ENCODE measurements at regions not wholly inside any gene's neighbourhood (a gene's known extent, or its start where the extent isn't known, plus 50 kb on each side); places are given as distances from the start of the nearest gene placed in this dataset.
A peak's percentile ranks its signal among the peaks of the same experiment; 100 is the strongest.

DNA sequence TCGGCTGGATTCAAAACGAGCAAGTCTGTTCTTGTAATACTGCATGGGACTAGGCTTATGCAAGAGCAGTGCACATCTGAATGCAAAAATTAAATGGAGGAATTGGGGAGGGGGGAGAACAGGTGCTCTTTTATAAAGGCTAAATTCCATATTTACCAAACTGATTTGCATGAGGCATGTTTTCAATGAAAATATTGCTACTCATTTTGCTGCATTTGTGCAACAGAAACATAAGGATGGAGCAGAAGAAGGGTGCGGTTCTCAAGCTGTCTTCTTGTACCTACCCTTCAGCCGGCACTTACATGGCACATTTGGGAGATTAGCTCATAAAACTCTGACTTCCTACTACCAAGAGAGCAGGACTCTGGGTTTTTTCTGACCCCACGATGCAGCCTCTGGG, 256.4 kb downstream of the CDCA7 start:
- Mint-ChIP-seq H3K9me3 (no peaks in the 10 kb centered on the region), H3K27ac (no peak overlapping the region), H3K4me3 (no peak overlapping the region), H3K4me1 (no peaks in the 10 kb centered on the region), H3K36me3 (ENCODE audit: low read depth) (no peaks in the 10 kb centered on the region), H3K27me3 (ENCODE audit: insufficient read depth) (no peaks in the 10 kb centered on the region)
- no peak overlapping the region for H3K9ac ChIP-seq (ENCODE audit: extremely low read depth, low read length, poor library complexity, severe bottlenecking)
- DNase-seq: no peak
- no peaks in the 10 kb centered on the region for H3K4me1 ChIP-seq (ENCODE audit: control insufficient read depth, insufficient read depth, low read length)
- H3K27ac ChIP-seq (ENCODE audit: low read depth, low read length): no peak overlapping the region
- H3K36me3 ChIP-seq (ENCODE audit: control insufficient read depth, insufficient read depth, low read length): no peaks in the 10 kb centered on the region
- TF ChIP-seq, protein P1, sequence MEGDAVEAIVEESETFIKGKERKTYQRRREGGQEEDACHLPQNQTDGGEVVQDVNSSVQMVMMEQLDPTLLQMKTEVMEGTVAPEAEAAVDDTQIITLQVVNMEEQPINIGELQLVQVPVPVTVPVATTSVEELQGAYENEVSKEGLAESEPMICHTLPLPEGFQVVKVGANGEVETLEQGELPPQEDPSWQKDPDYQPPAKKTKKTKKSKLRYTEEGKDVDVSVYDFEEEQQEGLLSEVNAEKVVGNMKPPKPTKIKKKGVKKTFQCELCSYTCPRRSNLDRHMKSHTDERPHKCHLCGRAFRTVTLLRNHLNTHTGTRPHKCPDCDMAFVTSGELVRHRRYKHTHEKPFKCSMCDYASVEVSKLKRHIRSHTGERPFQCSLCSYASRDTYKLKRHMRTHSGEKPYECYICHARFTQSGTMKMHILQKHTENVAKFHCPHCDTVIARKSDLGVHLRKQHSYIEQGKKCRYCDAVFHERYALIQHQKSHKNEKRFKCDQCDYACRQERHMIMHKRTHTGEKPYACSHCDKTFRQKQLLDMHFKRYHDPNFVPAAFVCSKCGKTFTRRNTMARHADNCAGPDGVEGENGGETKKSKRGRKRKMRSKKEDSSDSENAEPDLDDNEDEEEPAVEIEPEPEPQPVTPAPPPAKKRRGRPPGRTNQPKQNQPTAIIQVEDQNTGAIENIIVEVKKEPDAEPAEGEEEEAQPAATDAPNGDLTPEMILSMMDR (conservative IDR thresholded peaks at IDR 0.05): no peak
- 91 to 100% methylated on average over 2 to 5 of the region's 5 CpGs for WGBS, 2 experiments (ENCODE audit: insufficient coverage in 1 of 2, insufficient read length in 1 of 2)
- no peaks in the 10 kb centered on the region for H3K9me3 ChIP-seq (ENCODE audit: control insufficient read depth, low read length)
- no peak overlapping the region for H3K4me3 ChIP-seq (ENCODE audit: low read length)
- H3K27me3 ChIP-seq (ENCODE audit: control insufficient read depth, insufficient read depth, low read length, poor library complexity, severe bottlenecking): no peaks in the 10 kb centered on the region

DNA sequence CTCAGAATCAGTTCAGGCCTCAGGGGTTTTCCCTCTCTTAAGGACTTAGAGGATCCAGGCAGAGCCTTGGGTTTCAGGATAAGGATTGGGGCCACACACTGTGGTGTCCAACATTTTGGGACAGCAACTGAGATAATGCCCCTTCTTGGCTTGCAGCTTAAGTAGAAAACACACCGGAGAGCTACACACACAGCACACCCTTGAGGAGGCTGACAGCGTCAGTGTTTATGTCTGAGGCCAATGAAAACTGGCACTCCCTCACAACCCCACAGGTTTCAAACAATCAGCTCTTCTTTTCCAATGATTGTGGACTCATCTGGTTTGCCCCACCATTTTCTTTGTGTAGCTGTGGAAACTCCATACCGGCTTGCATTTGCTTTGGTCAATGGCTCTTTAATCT, 257.7 kb downstream of the CDCA7 start:
- DNase-seq: no peak
- no peaks in the 10 kb centered on the region for H3K27me3 Mint-ChIP-seq (ENCODE audit: insufficient read depth)
- H3K27me3 ChIP-seq (ENCODE audit: control insufficient read depth, insufficient read depth, low read length, poor library complexity, severe bottlenecking): no peaks in the 10 kb centered on the region
- TF ChIP-seq, protein P1 (conservative IDR thresholded peaks at IDR 0.05): peak; percentile 31
- H3K9ac ChIP-seq (ENCODE audit: extremely low read depth, low read length, poor library complexity, severe bottlenecking): no peak overlapping the region
- no peaks in the 10 kb centered on the region for H3K4me1 ChIP-seq (ENCODE audit: control insufficient read depth, insufficient read depth, low read length)
- H3K27ac ChIP-seq (ENCODE audit: low read depth, low read length): no peak overlapping the region
- H3K4me3 ChIP-seq (ENCODE audit: low read length): no peak overlapping the region
- no peaks in the 10 kb centered on the region for H3K4me1 Mint-ChIP-seq
- no peaks in the 10 kb centered on the region for H3K36me3 Mint-ChIP-seq (ENCODE audit: low read depth)
- H3K4me3 Mint-ChIP-seq: no peak overlapping the region
- no peaks in the 10 kb centered on the region for H3K9me3 ChIP-seq (ENCODE audit: control insufficient read depth, low read length)
- 65 to 75% methylated on average over 2 to 3 of the region's 3 CpGs for WGBS, 2 experiments (ENCODE audit: insufficient coverage in 1 of 2, insufficient read length in 1 of 2)
- no peak overlapping the region for H3K27ac Mint-ChIP-seq
- no peaks in the 10 kb centered on the region for H3K9me3 Mint-ChIP-seq
- no peaks in the 10 kb centered on the region for H3K36me3 ChIP-seq (ENCODE audit: control insufficient read depth, insufficient read depth, low read length)

DNA sequence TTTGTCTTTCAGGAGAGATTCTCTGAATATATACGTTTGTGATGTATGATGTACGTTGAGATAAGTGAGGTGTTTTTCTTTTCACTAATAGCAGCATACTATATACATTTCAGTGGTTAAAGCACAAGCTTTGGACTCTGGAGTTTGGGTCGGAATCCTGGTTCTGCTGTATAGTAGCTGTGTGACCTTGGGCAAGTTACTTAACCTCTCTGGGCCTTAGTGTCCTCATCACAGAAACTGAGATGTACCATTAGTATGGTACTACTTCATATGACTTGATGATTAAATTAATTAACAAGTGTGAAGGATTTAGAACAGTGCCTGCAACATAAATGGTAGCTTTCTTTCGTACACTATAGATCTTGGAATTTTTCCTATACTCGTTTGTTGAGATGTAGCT, 258.7 kb downstream of the CDCA7 start:
- no peak for DNase-seq
- no peak overlapping the region for H3K9ac ChIP-seq (ENCODE audit: extremely low read depth, low read length, poor library complexity, severe bottlenecking)
- no peaks in the 10 kb centered on the region for H3K4me1 ChIP-seq (ENCODE audit: control insufficient read depth, insufficient read depth, low read length)
- no peaks in the 10 kb centered on the region for H3K27me3 ChIP-seq (ENCODE audit: control insufficient read depth, insufficient read depth, low read length, poor library complexity, severe bottlenecking)
- H3K4me3 ChIP-seq (ENCODE audit: low read length): no peak overlapping the region
- no peaks in the 10 kb centered on the region for H3K9me3 ChIP-seq (ENCODE audit: control insufficient read depth, low read length)
- Mint-ChIP-seq H3K9me3 (no peaks in the 10 kb centered on the region), H3K4me1 (no peaks in the 10 kb centered on the region), H3K36me3 (ENCODE audit: low read depth) (no peaks in the 10 kb centered on the region), H3K27ac (no peak overlapping the region), H3K27me3 (ENCODE audit: insufficient read depth) (no peaks in the 10 kb centered on the region), H3K4me3 (no peak overlapping the region)
- H3K36me3 ChIP-seq (ENCODE audit: control insufficient read depth, insufficient read depth, low read length): no peaks in the 10 kb centered on the region
- WGBS, 2 experiments (ENCODE audit: insufficient coverage in 1 of 2, insufficient read length in 1 of 2): 93 to 100% methylated on average over 2 to 3 of the region's 5 CpGs
- H3K27ac ChIP-seq (ENCODE audit: low read depth, low read length): no peak overlapping the region
- TF ChIP-seq, protein P1 (conservative IDR thresholded peaks at IDR 0.05): no peak
